Fibroblast of pulmonary artery (primary cell): ENCODE measurements at regions not wholly inside any gene's neighbourhood (a gene's known extent, or its start where the extent isn't known, plus 50 kb on each side); places are given as distances from the start of the nearest gene placed in this dataset.

Experiments used
- DNase-seq: peaks from one replicate; pipeline ENCODE4 v3.0.0-alpha.2; 2010; ENCODE audit warnings: low read depth
- H3K4me3 ChIP-seq: replicated peaks from 2 replicates; pipeline ENCODE4 v1.5.1; 2011; ENCODE audit warnings: low read depth, mild to moderate bottlenecking, control low read depth, low read length, moderate library complexity
- CTCF ChIP-seq: IDR thresholded peaks from 2 replicates; pipeline ENCODE4 v1.5.1; 2011; ENCODE audit warnings: mild to moderate bottlenecking, control low read depth, low read length, inconsistent platforms; ENCODE audit errors: missing control alignments

DNA sequence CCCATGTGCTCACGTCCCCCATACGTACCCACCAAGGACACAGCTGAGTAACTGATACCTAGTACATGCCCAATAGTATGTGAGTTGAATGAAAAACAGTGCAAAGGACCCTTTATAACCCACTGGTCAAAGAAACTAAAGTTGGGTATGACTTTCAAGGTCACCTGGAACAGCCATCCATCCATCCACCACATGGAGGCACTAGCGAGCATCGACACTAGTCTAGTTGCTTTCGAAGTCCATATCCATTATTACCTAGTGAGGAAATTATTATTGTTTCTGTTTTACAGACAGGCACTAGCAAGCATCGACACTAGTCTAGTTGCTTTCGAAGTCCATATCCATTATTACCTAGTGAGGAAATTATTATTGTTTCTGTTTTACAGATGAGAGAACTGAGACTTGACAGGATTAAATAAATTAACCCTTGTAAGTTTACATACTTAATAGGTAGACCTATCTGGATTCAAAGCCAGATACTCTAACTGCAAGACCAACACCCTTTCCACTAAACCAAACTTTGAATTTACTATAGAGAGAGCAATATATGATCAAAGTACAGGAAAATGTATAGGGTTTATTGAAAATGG lies 233.7 kb downstream of the METTL4 start:
- H3K4me3 ChIP-seq, result no peak overlapping the region
- TF ChIP-seq CTCF, result peak; percentile 43
- DNase-seq, result peak; percentile 32

GRCh38 chr18:2338601-2339000 lies 232.7 kb downstream of the METTL4 start:
- no peak for TF ChIP-seq CTCF
- DNase-seq, result no peak
- no peak overlapping the region for H3K4me3 ChIP-seq

- TF ChIP-seq CTCF, result no peak
- no peak overlapping the region for H3K4me3 ChIP-seq
- no peak for DNase-seq
These were observed 231.0 kb downstream of the METTL4 start for GRCh38 chr18:2340335-2340734.

DNA sequence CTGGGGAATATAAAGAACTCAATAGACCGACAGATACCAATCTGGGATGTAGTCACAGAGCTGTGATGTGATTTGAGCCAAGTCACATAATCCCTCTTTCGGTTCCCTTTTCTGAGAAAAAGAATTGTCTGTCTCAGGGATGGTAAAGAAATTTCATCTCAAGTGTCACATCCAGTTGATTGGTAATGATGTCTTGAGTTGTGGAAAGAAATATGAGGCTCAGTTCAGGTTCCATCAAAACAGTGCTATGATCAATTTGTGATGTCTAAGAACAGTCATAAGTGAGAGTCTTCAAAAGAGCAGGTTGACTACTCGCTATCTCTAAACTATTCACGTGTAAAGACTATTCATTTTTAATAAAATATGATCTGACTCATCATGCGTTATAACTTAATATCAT lies 223.3 kb downstream of the METTL4 start:
- H3K4me3 ChIP-seq, result no peak overlapping the region
- no peak for TF ChIP-seq CTCF
- DNase-seq, result no peak

GRCh38 chr18:2351126-2351850 lies 220.0 kb downstream of the METTL4 start:
- no peak for DNase-seq
- H3K4me3 ChIP-seq, result no peak overlapping the region
- no peak for TF ChIP-seq CTCF

GRCh38 chr18:2354292-2354691 lies 217.0 kb downstream of the METTL4 start:
- no peak for TF ChIP-seq CTCF
- no peak overlapping the region for H3K4me3 ChIP-seq
- no peak for DNase-seq

GRCh38 chr18:2356906-2357305 lies 214.4 kb downstream of the METTL4 start:
- no peak overlapping the region for H3K4me3 ChIP-seq
- TF ChIP-seq CTCF, result no peak
- DNase-seq, result no peak
